ENCODE measurements at regions not wholly inside any gene's neighbourhood (a gene's known extent, or its start where the extent isn't known, plus 50 kb on each side); places are given as distances from the start of the nearest gene placed in this dataset.

- no peak for TF ChIP-seq CTCF (IDR thresholded peaks at IDR 0.05)
- no peak for TF ChIP-seq POLR2A (IDR thresholded peaks at IDR 0.05)
Observed at GRCh38 chr4:22072726-22073125, 124.2 kb upstream of the KCNIP4 start.

Data from upper lobe of left lung (tissue), 4 donors.